Body of pancreas (tissue), 4 donors: ENCODE measurements at regions not wholly inside any gene's neighbourhood (a gene's known extent, or its start where the extent isn't known, plus 50 kb on each side); places are given as distances from the start of the nearest gene placed in this dataset.

Source experiments
- ATAC-seq: fragments of 150-250 bp; one replicate; pipeline ENCODE4 v1.9.1; 2016
- DNase-seq, 4 donors: peaks; one replicate each; pipeline ENCODE4 v3.0.0-alpha.2; 2019
- H3K27ac ChIP-seq, 4 donors: fragments of 200-600 bp; sonication (generic); 1 replicate in 3 of 4; 2 replicates in 1 of 4; pipeline versions ENCODE4 v1.5.1 to v1.6.1; 2016 to 2019; ENCODE audit warnings: mild to moderate bottlenecking in 1 of 4, mixed read lengths in 1 of 4, moderate library complexity in 1 of 4
- H3K27me3 ChIP-seq, 2 donors: fragments of 200-600 bp; sonication (generic); one replicate each; pipeline ENCODE4 v1.6.0; 2016; ENCODE audit warnings: mild to moderate bottlenecking in 1 of 2
- H3K36me3 ChIP-seq, 2 donors: fragments of 200-600 bp; sonication (generic); replicated peaks in 1 of 2; 2 replicates each; pipeline ENCODE4 v1.5.1; 2016; ENCODE audit warnings: low read depth in 2 of 2; ENCODE audit not compliant: insufficient read depth in 1 of 2
- H3K4me1 ChIP-seq: fragments of 200-600 bp; sonication (generic); one replicate; pipeline ENCODE4 v1.6.0; 2016
- H3K4me3 ChIP-seq, 2 donors: fragments of 200-600 bp; sonication (generic); 1 replicate in 1 of 2; 2 replicates in 1 of 2; pipeline ENCODE4 v1.5.1; 2016 to 2019
- H3K9me3 ChIP-seq, 3 donors: fragments of 200-600 bp; sonication (generic); 1 replicate in 2 of 3; 2 replicates in 1 of 3; pipeline ENCODE4 v1.5.1; 2016
- CTCF ChIP-seq, 7 experiments: fragments of 450-650 bp in 4 of 7; fragments of 200-600 bp in 3 of 7; sonication (generic) in 3 of 7; IDR thresholded peaks; one replicate each; pipeline ENCODE4 v1.5.1; 2016 to 2019; ENCODE audit warnings: antibody characterized with exemption in 7 of 7
- POLR2A ChIP-seq, 3 donors: fragments of 450-650 bp; IDR thresholded peaks; one replicate each; pipeline ENCODE4 v1.6.1; 2016; ENCODE audit warnings: antibody characterized with exemption in 3 of 3, mild to moderate bottlenecking in 2 of 3
- WGBS, 2 donors: methylation state at CpG; one replicate each; pipeline ENCODE4 v1.1.5; 2017; 5-methylcytosine and 5-hydroxymethylcytosine counted together
- intact Hi-C: fragments of 100-400 bp; cut with DNase I; formaldehyde crosslinking; loops from one replicate; pipeline ENCODE4 v1.15.1; 2023

GRCh38 chr7:128170461-128170860 is 70.6 kb upstream of the LEP start:
- DNase-seq (no peak), ATAC-seq (no peak)
- H3K27ac ChIP-seq: no peak overlapping the region
- H3K9me3 ChIP-seq: no peaks in the 10 kb centered on the region
- H3K4me3 ChIP-seq: no peak overlapping the region
- H3K27me3 ChIP-seq: peaks cover 0 to 4% of the 10 kb centered on the region in 2 donors
- WGBS, 2 donors: 33 to 47% methylated on average over 1 of the region's 1 CpG
- peaks cover 23% of the 10 kb centered on the region for H3K4me1 ChIP-seq
- H3K36me3 ChIP-seq: no peaks in the 10 kb centered on the region
- intact Hi-C loops: no loop called here
- TF ChIP-seq POLR2A (IDR thresholded peaks at IDR 0.05) (no peak), CTCF (IDR thresholded peaks at IDR 0.05) (no peak)

GRCh38 chr7:128171342-128171918 is 69.6 kb upstream of the LEP start:
- no peak overlapping the region for H3K27ac ChIP-seq
- intact Hi-C loops: no loop called here
- H3K27me3 ChIP-seq: peaks cover 0 to under 1% of the 10 kb centered on the region in 2 donors
- H3K9me3 ChIP-seq: no peaks in the 10 kb centered on the region
- no peak for ATAC-seq
- no peak overlapping the region for H3K4me3 ChIP-seq
- peaks cover 17% of the 10 kb centered on the region for H3K4me1 ChIP-seq
- 59 to 62% methylated on average over 10 of the region's 10 CpGs for WGBS, 2 donors
- TF ChIP-seq POLR2A (IDR thresholded peaks at IDR 0.05) (no peak), CTCF (IDR thresholded peaks at IDR 0.05) (no peak)
- H3K36me3 ChIP-seq: no peaks in the 10 kb centered on the region
- no peak for DNase-seq

GRCh38 chr7:128172151-128172550 is 68.9 kb upstream of the LEP start:
- intact Hi-C loops: no loop called here
- H3K27me3 ChIP-seq: no peaks in the 10 kb centered on the region
- H3K4me3 ChIP-seq: no peak overlapping the region
- TF ChIP-seq CTCF (IDR thresholded peaks at IDR 0.05) (no peak), POLR2A (IDR thresholded peaks at IDR 0.05) (no peak)
- peaks cover 10% of the 10 kb centered on the region for H3K4me1 ChIP-seq
- no peak overlapping the region for H3K27ac ChIP-seq
- H3K9me3 ChIP-seq: no peaks in the 10 kb centered on the region
- ATAC-seq (no peak), DNase-seq (no peak)
- H3K36me3 ChIP-seq: no peaks in the 10 kb centered on the region
- 53 to 62% methylated on average over 7 of the region's 7 CpGs for WGBS, 2 donors

- intact Hi-C loops: no loop called here
- 49 to 82% methylated on average over 5 to 6 of the region's 6 CpGs for WGBS, 2 donors
- H3K9me3 ChIP-seq: no peaks in the 10 kb centered on the region
- TF ChIP-seq POLR2A (IDR thresholded peaks at IDR 0.05): no peak
- TF ChIP-seq CTCF (IDR thresholded peaks at IDR 0.05): no peak
- peaks cover 4% of the 10 kb centered on the region for H3K4me1 ChIP-seq
- no peak overlapping the region for H3K27ac ChIP-seq
- no peak for DNase-seq
- no peak overlapping the region for H3K4me3 ChIP-seq
- H3K36me3 ChIP-seq: no peaks in the 10 kb centered on the region
- H3K27me3 ChIP-seq: no peaks in the 10 kb centered on the region
- ATAC-seq: no peak
Measured at GRCh38 chr7:128172963-128173362, 68.1 kb upstream of the LEP start.

DNA sequence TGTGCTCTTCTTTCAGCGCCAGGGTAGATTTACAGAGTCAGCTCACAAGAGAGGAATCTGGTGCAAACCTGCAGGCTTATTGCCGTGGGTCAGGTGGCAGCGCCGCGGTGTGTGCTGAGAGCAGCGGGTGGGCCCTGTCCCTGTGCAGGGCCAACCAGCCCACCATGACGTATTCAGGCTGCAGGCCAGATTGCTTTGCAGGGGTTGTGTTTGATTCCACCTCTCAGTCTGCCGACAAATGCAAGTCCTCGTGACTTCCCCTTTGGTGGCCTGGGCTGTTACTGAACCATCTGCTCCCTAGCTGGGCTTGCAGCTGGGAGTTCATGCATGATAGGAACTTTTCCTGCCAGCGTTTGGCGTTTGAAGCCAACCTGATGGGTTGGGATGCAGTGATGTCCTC is 66.7 kb upstream of the LEP start:
- no peaks in the 10 kb centered on the region for H3K27me3 ChIP-seq
- no peaks in the 10 kb centered on the region for H3K9me3 ChIP-seq
- 67 to 76% methylated on average over 1 to 11 of the region's 11 CpGs for WGBS, 2 donors
- ATAC-seq: no peak
- H3K36me3 ChIP-seq: no peaks in the 10 kb centered on the region
- TF ChIP-seq POLR2A (IDR thresholded peaks at IDR 0.05): no peak
- H3K4me3 ChIP-seq: no peak overlapping the region
- H3K4me1 ChIP-seq: no peaks in the 10 kb centered on the region
- no peak for DNase-seq
- intact Hi-C loops: no loop called here
- no peak overlapping the region for H3K27ac ChIP-seq
